Body of pancreas (tissue), 4 donors: ENCODE measurements at regions not wholly inside any gene's neighbourhood (a gene's known extent, or its start where the extent isn't known, plus 50 kb on each side); places are given as distances from the start of the nearest gene placed in this dataset.
"Not testable (repeated sequence)": the region's sequence is repeated elsewhere in the genome, so short reads cannot be mapped to it uniquely, and the experiment has no call there.

ENCODE experiments used
- CTCF ChIP-seq, 7 experiments: fragments of 450-650 bp in 4 of 7; fragments of 200-600 bp in 3 of 7; sonication (generic) in 3 of 7; IDR thresholded peaks; one replicate each; pipeline ENCODE4 v1.5.1; 2016 to 2019; ENCODE audit warnings: antibody characterized with exemption in 7 of 7
- POLR2A ChIP-seq, 3 donors: fragments of 450-650 bp; IDR thresholded peaks; one replicate each; pipeline ENCODE4 v1.6.1; 2016; ENCODE audit warnings: antibody characterized with exemption in 3 of 3, mild to moderate bottlenecking in 2 of 3

DNA sequence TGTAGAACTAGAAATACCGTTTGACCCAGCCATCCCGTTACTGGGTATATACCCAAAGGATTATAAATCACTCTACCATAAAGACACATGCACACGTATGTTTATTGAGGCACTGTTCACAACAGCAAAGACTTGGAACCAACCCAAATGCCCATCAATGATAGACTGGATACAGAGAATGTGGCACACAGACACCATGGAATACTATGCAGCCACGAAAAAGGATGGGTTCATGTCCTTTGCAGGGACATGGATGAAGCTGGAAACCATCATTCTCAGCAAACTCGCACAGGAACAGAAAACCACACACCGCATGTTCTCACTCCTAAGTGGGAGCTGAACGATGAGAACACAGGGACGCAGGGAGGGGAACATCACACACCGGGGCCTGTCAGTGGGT lies 85.6 kb upstream of the PPP2R3B start:
- TF ChIP-seq CTCF, POLR2A (IDR thresholded peaks at IDR 0.05): not testable (repeated sequence)
